Mucosa of descending colon (tissue), 3 donors: ENCODE measurements at regions not wholly inside any gene's neighbourhood (a gene's known extent, or its start where the extent isn't known, plus 50 kb on each side); places are given as distances from the start of the nearest gene placed in this dataset.
A peak's percentile ranks its signal among the peaks of the same experiment; 100 is the strongest.
"Not testable (repeated sequence)": the region's sequence is repeated elsewhere in the genome, so short reads cannot be mapped to it uniquely, and the experiment has no call there.

ENCODE experiments used
- ATAC-seq: fragments of 200-7000 bp; cut with Tn5 transposase; one replicate; pipeline ENCODE4 v1.9.1; 2020; ENCODE audit warnings: mild to moderate bottlenecking, moderate library complexity
- DNase-seq, 3 donors: peaks; one replicate each; pipeline ENCODE4 v3.0.0-alpha.2; 2020
- H3K36me3 ChIP-seq: fragments of 200-600 bp; one replicate; pipeline ENCODE4 v1.8.0; 2021; ENCODE audit warnings: low read depth, mild to moderate bottlenecking
- H3K4me1 ChIP-seq: fragments of 200-600 bp; one replicate; pipeline ENCODE4 v1.8.0; 2021; ENCODE audit warnings: low read depth, mild to moderate bottlenecking
- H3K4me3 ChIP-seq: fragments of 200-600 bp; one replicate; pipeline ENCODE4 v1.8.0; 2021; ENCODE audit warnings: mild to moderate bottlenecking
- H3K9me3 ChIP-seq: fragments of 200-600 bp; one replicate; pipeline ENCODE4 v1.8.0; 2021; ENCODE audit warnings: mild to moderate bottlenecking
- CTCF ChIP-seq: fragments of 200-600 bp; IDR thresholded peaks from one replicate; pipeline ENCODE4 v1.8.0; 2022; ENCODE audit warnings: antibody characterized with exemption, mild to moderate bottlenecking
- intact Hi-C, 2 donors: fragments of 100-400 bp; cut with DNase I in 1 of 2; cut with micrococcal nuclease in 1 of 2; formaldehyde crosslinking; loops; one replicate each; pipeline versions ENCODE4 v1.11.0 to v1.11.1; 2022; cut with DNase I, micrococcal nuclease
- donor health status: DM: no; HTN: no; CAD: no; lungs with moderate emphysema.
- donor health status: DM: no; HTN: no; CAD: no.
- donor health status: DM: no; HTN: yes; CAD: no.

GRCh38 chr1:189311915-189312314 lies 1165.7 kb downstream of the BRINP3 start:
- ATAC-seq: no peak

GRCh38 chr1:189312499-189312898 lies 1165.2 kb downstream of the BRINP3 start:
- DNase-seq: no peak
- H3K36me3 ChIP-seq: no peaks in the 10 kb centered on the region
- H3K9me3 ChIP-seq: no peaks in the 10 kb centered on the region
- H3K4me3 ChIP-seq: no peak overlapping the region
- ATAC-seq: no peak
- intact Hi-C loops: no loop called here
- no peak for TF ChIP-seq CTCF
- H3K4me1 ChIP-seq: no peaks in the 10 kb centered on the region

More at GRCh38 chr1:189311915-189312314, 1165.7 kb downstream of the BRINP3 start:
- H3K4me1 ChIP-seq: no peaks in the 10 kb centered on the region
- no peak for TF ChIP-seq CTCF
- H3K36me3 ChIP-seq: no peaks in the 10 kb centered on the region
- intact Hi-C loops: no loop called here
- DNase-seq: no peak
- no peak overlapping the region for H3K4me3 ChIP-seq
- no peaks in the 10 kb centered on the region for H3K9me3 ChIP-seq

GRCh38 chr1:189313488-189313887 lies 1164.2 kb downstream of the BRINP3 start:
- H3K9me3 ChIP-seq: no peaks in the 10 kb centered on the region
- no peak overlapping the region for H3K4me3 ChIP-seq
- intact Hi-C loops: no loop called here
- no peaks in the 10 kb centered on the region for H3K4me1 ChIP-seq
- no peak for TF ChIP-seq CTCF
- ATAC-seq (peak; percentile 59), DNase-seq (no peak)
- H3K36me3 ChIP-seq: no peaks in the 10 kb centered on the region

GRCh38 chr1:189315035-189315901 lies 1162.4 kb downstream of the BRINP3 start:
- no peaks in the 10 kb centered on the region for H3K4me1 ChIP-seq
- no peaks in the 10 kb centered on the region for H3K36me3 ChIP-seq
- intact Hi-C loops: no loop called here
- no peak for DNase-seq
- H3K9me3 ChIP-seq: no peaks in the 10 kb centered on the region
- H3K4me3 ChIP-seq: no peak overlapping the region
- TF ChIP-seq CTCF: no peak
- no peak for ATAC-seq

- TF ChIP-seq CTCF: no peak
- Histone ChIP-seq H3K9me3 (no peaks in the 10 kb centered on the region), H3K4me1 (no peaks in the 10 kb centered on the region), H3K4me3 (no peak overlapping the region), H3K36me3 (no peaks in the 10 kb centered on the region)
- intact Hi-C loops: no loop called here
- ATAC-seq: no peak
- DNase-seq: no peak
These were observed 1154.6 kb downstream of the BRINP3 start for GRCh38 chr1:189323091-189323490.

GRCh38 chr1:189331071-189331470 lies 1146.6 kb downstream of the BRINP3 start:
- ATAC-seq, H3K36me3 ChIP-seq, H3K9me3 ChIP-seq, DNase-seq, H3K4me3 ChIP-seq, H3K4me1 ChIP-seq, intact Hi-C loops: not testable (repeated sequence)
